ENCODE measurements at regions not wholly inside any gene's neighbourhood (a gene's known extent, or its start where the extent isn't known, plus 50 kb on each side); places are given as distances from the start of the nearest gene placed in this dataset.

- WGBS, 4 donors: 79 to 90% (median 85%) methylated on average over 6 to 14 of the region's 14 CpGs
- intact Hi-C loops (cut with DNase I): no loop called here
- no peaks in the 10 kb centered on the region for H3K36me3 ChIP-seq (replicated peaks in 1 of 2)
- no peak overlapping the region for H3K27ac ChIP-seq
- no peak for TF ChIP-seq POLR2A (IDR thresholded peaks at IDR 0.05)
- TF ChIP-seq, protein P1, sequence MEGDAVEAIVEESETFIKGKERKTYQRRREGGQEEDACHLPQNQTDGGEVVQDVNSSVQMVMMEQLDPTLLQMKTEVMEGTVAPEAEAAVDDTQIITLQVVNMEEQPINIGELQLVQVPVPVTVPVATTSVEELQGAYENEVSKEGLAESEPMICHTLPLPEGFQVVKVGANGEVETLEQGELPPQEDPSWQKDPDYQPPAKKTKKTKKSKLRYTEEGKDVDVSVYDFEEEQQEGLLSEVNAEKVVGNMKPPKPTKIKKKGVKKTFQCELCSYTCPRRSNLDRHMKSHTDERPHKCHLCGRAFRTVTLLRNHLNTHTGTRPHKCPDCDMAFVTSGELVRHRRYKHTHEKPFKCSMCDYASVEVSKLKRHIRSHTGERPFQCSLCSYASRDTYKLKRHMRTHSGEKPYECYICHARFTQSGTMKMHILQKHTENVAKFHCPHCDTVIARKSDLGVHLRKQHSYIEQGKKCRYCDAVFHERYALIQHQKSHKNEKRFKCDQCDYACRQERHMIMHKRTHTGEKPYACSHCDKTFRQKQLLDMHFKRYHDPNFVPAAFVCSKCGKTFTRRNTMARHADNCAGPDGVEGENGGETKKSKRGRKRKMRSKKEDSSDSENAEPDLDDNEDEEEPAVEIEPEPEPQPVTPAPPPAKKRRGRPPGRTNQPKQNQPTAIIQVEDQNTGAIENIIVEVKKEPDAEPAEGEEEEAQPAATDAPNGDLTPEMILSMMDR (IDR thresholded peaks at IDR 0.05): no peak
- no peaks in the 10 kb centered on the region for H3K4me1 ChIP-seq (replicated peaks in 1 of 2)
- DNase-seq: no peak
- no peaks in the 10 kb centered on the region for H3K27me3 ChIP-seq
- H3K4me3 ChIP-seq: no peak overlapping the region
- no peaks in the 10 kb centered on the region for H3K9me3 ChIP-seq (replicated peaks in 1 of 3)
These were observed 80.7 kb downstream of the PDGFA start for GRCh38 chr7:438916-439315.

- DNase-seq: no peak
- TF ChIP-seq, protein P1 (IDR thresholded peaks at IDR 0.05): no peak
- no peak for TF ChIP-seq POLR2A (IDR thresholded peaks at IDR 0.05)
- intact Hi-C loops (cut with DNase I): loop anchor here in 1 of 2 donors (10.0 kb wide), 1 partner anchor 105 kb away; no protein-coding TSS in a partner anchor
- no peak overlapping the region for H3K4me3 ChIP-seq
- no peaks in the 10 kb centered on the region for H3K36me3 ChIP-seq (replicated peaks in 1 of 2)
- no peaks in the 10 kb centered on the region for H3K9me3 ChIP-seq (replicated peaks in 1 of 3)
- WGBS, 4 donors: 76 to 89% (median 82%) methylated on average over 8 to 10 of the region's 10 CpGs
- no peaks in the 10 kb centered on the region for H3K4me1 ChIP-seq (replicated peaks in 1 of 2)
- H3K27me3 ChIP-seq: no peaks in the 10 kb centered on the region
- no peak overlapping the region for H3K27ac ChIP-seq
These were observed 79.4 kb downstream of the PDGFA start for GRCh38 chr7:440059-440749.

- no peak for TF ChIP-seq POLR2A (IDR thresholded peaks at IDR 0.05)
- TF ChIP-seq, protein P1 (IDR thresholded peaks at IDR 0.05): no peak
- H3K27ac ChIP-seq: no peak overlapping the region
- no peaks in the 10 kb centered on the region for H3K9me3 ChIP-seq (replicated peaks in 1 of 3)
- no peak for DNase-seq
- intact Hi-C loops (cut with DNase I): loop anchor here in 1 of 2 donors (10.0 kb wide), 1 partner anchor 107 kb away; no protein-coding TSS in a partner anchor
- no peaks in the 10 kb centered on the region for H3K4me1 ChIP-seq (replicated peaks in 1 of 2)
- H3K27me3 ChIP-seq: no peaks in the 10 kb centered on the region
- no peaks in the 10 kb centered on the region for H3K36me3 ChIP-seq (replicated peaks in 1 of 2)
- H3K4me3 ChIP-seq: no peak overlapping the region
- WGBS, 4 donors: 85 to 90% (median 88%) methylated on average over 9 to 14 of the region's 14 CpGs
These were observed 77.8 kb downstream of the PDGFA start for GRCh38 chr7:441684-442421.

- H3K9me3 ChIP-seq (replicated peaks in 1 of 3): no peaks in the 10 kb centered on the region
- WGBS, 4 donors: 65 to 87% (median 81%) methylated on average over 7 of the region's 7 CpGs
- no peak overlapping the region for H3K4me3 ChIP-seq
- intact Hi-C loops (cut with DNase I): loop anchor here in 1 of 2 donors (10.0 kb wide), 1 partner anchor 108 kb away; no protein-coding TSS in a partner anchor
- TF ChIP-seq, protein P1 (IDR thresholded peaks at IDR 0.05): no peak
- TF ChIP-seq POLR2A (IDR thresholded peaks at IDR 0.05): no peak
- no peak overlapping the region for H3K27ac ChIP-seq
- H3K27me3 ChIP-seq: no peaks in the 10 kb centered on the region
- H3K4me1 ChIP-seq (replicated peaks in 1 of 2): no peaks in the 10 kb centered on the region
- H3K36me3 ChIP-seq (replicated peaks in 1 of 2): no peaks in the 10 kb centered on the region
- DNase-seq: no peak
These were observed 77.2 kb downstream of the PDGFA start for GRCh38 chr7:442457-442856.

Measured in adrenal gland (tissue), 9 donors.